Lung (tissue), 11 donors: ENCODE measurements at regions not wholly inside any gene's neighbourhood (a gene's known extent, or its start where the extent isn't known, plus 50 kb on each side); places are given as distances from the start of the nearest gene placed in this dataset.

Source experiments
- ATAC-seq: fragments of 200-7000 bp; cut with Tn5 transposase; one replicate; pipeline ENCODE4 v1.9.1; 2020; ENCODE audit warnings: moderate number of reproducible peaks; ENCODE audit not compliant: insufficient read depth, low FRiP score
- DNase-seq, 3 donors: peaks; one replicate each; pipeline ENCODE4 v3.0.0-alpha.2; 2013 to 2017
- H3K27ac ChIP-seq, 2 donors: one replicate each; pipeline ENCODE4 v1.5.1; 2013; ENCODE audit warnings: mild to moderate bottlenecking in 2 of 2, moderate library complexity in 2 of 2, control low read depth in 1 of 2, inconsistent platforms in 1 of 2, low read depth in 1 of 2, low read length in 1 of 2
- H3K27me3 ChIP-seq, 3 donors: one replicate each; pipeline ENCODE4 v1.5.1; 2013; ENCODE audit warnings: low read length in 2 of 3; ENCODE audit not compliant: control insufficient read depth in 3 of 3, insufficient read depth in 3 of 3
- H3K36me3 ChIP-seq, 4 donors: one replicate each; pipeline ENCODE4 v1.5.1; 2013; ENCODE audit warnings: low read length in 4 of 4, mild to moderate bottlenecking in 1 of 4, moderate library complexity in 1 of 4; ENCODE audit not compliant: control insufficient read depth in 4 of 4, insufficient read depth in 4 of 4
- H3K4me1 ChIP-seq, 5 donors: one replicate each; pipeline ENCODE4 v1.5.1; 2013; ENCODE audit warnings: low read length in 5 of 5, mild to moderate bottlenecking in 2 of 5, moderate library complexity in 1 of 5; ENCODE audit not compliant: control insufficient read depth in 5 of 5, insufficient read depth in 5 of 5
- H3K4me3 ChIP-seq: one replicate; pipeline ENCODE4 v1.5.1; 2013; ENCODE audit warnings: mild to moderate bottlenecking, control low read depth, moderate library complexity
- H3K9ac ChIP-seq, 2 donors: one replicate each; pipeline ENCODE4 v1.5.1; 2013; ENCODE audit warnings: low read length in 2 of 2, control low read depth in 1 of 2; ENCODE audit not compliant: insufficient read depth in 1 of 2
- H3K9me3 ChIP-seq, 4 donors: one replicate each; pipeline ENCODE4 v1.5.1; 2013; ENCODE audit warnings: low read length in 3 of 4, mild to moderate bottlenecking in 1 of 4, moderate library complexity in 1 of 4; ENCODE audit not compliant: control insufficient read depth in 4 of 4, insufficient read depth in 3 of 4
- WGBS, 2 donors: extraction: QIAGEN DNeasy Blood & Tissue Kit; methylation state at CpG; one replicate each; pipeline ENCODE4 v1.1.7; 2013; 5-methylcytosine and 5-hydroxymethylcytosine counted together
- TF ChIP-seq, protein P1 (sequence below): IDR thresholded peaks from 2 replicates; pipeline ENCODE4 v1.5.1; 2012; ENCODE audit warnings: mild to moderate bottlenecking; ENCODE audit errors: control extremely low read depth, extremely low read depth
- donor health status: control.
- donor health status: control.
- donor health status: Bipolar disorder and iron deficiency.
- donor health status: healthy.
- donor health status: DM: yes; HTN: yes; CAD: no.

DNA sequence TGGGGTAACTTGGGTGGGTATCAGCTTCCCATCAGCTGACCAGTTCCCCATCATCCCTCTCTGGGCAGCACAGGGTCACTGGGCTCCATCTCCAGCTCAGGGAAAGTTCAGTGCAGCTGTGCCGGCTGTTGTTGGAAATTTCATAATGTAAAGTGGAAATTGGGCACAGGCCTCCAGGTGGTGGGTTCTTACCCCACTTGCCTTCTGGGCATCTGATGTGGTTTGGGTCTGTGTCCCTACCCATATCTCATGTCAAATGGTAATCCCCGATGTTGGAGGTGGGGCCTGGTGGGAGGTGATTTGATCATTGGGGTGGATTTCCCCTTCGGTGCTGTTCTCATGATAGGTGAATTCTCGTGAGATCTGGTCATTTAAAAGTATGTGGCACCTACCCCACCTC is 59.7 kb upstream of the PSEN2 start:
- no peak overlapping the region for H3K9ac ChIP-seq
- WGBS, 2 donors = 95 to 99% methylated on average over 4 of the region's 4 CpGs
- H3K4me3 ChIP-seq = no peak overlapping the region
- H3K36me3 ChIP-seq = no peaks in the 10 kb centered on the region
- DNase-seq (no peak), ATAC-seq (no peak)
- no peaks in the 10 kb centered on the region for H3K27me3 ChIP-seq
- no peaks in the 10 kb centered on the region for H3K9me3 ChIP-seq
- peaks cover 2 to 15% (median 6%) of the 10 kb centered on the region in 5 donors for H3K4me1 ChIP-seq
- TF ChIP-seq, protein P1, sequence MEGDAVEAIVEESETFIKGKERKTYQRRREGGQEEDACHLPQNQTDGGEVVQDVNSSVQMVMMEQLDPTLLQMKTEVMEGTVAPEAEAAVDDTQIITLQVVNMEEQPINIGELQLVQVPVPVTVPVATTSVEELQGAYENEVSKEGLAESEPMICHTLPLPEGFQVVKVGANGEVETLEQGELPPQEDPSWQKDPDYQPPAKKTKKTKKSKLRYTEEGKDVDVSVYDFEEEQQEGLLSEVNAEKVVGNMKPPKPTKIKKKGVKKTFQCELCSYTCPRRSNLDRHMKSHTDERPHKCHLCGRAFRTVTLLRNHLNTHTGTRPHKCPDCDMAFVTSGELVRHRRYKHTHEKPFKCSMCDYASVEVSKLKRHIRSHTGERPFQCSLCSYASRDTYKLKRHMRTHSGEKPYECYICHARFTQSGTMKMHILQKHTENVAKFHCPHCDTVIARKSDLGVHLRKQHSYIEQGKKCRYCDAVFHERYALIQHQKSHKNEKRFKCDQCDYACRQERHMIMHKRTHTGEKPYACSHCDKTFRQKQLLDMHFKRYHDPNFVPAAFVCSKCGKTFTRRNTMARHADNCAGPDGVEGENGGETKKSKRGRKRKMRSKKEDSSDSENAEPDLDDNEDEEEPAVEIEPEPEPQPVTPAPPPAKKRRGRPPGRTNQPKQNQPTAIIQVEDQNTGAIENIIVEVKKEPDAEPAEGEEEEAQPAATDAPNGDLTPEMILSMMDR = no peak
- no peak overlapping the region for H3K27ac ChIP-seq

DNA sequence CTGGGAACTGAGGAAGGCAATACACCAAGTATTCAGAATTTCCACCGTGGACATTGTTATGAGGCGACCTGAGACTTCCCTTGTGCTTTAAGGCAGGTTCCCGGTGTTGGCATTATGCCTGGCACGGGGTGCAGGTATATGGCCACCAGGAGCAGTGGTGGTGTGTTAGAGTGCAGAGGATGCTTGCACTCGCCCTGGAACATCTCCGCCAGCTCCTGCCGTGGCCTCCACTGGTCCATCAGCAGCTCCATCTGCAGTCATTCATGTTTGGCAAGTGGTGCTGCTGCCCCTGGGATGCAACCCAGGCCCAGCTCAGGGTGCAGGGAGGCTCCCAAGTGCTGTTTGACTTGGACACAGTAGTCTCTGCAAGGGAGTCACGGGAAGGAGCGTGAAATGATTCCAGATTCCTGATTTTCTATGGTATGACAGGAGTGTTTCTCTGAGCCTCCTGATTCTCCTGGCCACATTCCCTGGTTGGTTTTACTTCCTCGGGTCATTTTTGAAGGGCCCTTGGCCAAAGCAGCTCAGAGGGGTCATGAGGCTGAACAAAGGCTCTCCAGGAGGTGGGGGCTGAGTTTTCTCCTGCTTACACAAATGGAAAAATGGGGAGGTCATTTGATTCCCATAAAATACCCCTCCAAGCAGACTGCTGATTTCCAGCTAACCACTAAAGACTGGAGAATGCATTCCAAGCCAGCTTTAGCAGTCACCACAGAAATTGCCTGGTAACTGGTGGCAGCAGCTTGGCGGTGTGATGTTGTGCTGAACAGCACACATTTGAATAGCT is 60.4 kb upstream of the PSEN2 start:
- DNase-seq (no peak), ATAC-seq (no peak)
- 89 to 93% methylated on average over 11 of the region's 11 CpGs for WGBS, 2 donors
- H3K27ac ChIP-seq = no peak overlapping the region
- H3K4me3 ChIP-seq = no peak overlapping the region
- no peak overlapping the region for H3K9ac ChIP-seq
- no peaks in the 10 kb centered on the region for H3K27me3 ChIP-seq
- no peaks in the 10 kb centered on the region for H3K36me3 ChIP-seq
- peaks cover 0 to 9% (median 4%) of the 10 kb centered on the region in 5 donors for H3K4me1 ChIP-seq
- no peaks in the 10 kb centered on the region for H3K9me3 ChIP-seq
- TF ChIP-seq, protein P1 = no peak

DNA sequence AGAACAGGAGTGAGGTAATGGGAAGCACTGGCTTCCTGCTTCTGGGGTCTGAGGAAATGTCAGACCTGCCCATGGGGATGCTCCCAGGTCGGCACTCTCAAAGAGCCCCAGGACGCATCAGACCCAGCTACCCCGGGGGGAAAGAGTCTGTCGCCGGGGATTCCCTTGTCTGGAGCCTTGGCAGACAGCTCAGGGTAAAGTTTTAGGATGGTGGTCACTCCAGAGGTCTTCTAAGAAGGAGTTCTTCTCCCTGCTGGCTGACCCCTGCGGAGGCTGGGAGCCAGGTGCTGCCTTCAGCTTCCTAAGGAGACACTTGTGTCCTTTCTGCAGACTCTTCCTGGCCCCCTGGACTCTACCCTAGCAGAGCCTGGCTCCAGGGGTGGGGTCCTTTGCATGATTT is 61.9 kb upstream of the PSEN2 start:
- 91% methylated on average over 6 of the region's 6 CpGs for WGBS, 2 donors
- ATAC-seq (no peak), DNase-seq (no peak)
- TF ChIP-seq, protein P1 = no peak
- no peak overlapping the region for H3K27ac ChIP-seq
- no peak overlapping the region for H3K9ac ChIP-seq
- no peaks in the 10 kb centered on the region for H3K36me3 ChIP-seq
- H3K9me3 ChIP-seq = no peaks in the 10 kb centered on the region
- no peaks in the 10 kb centered on the region for H3K27me3 ChIP-seq
- H3K4me3 ChIP-seq = no peak overlapping the region
- no peaks in the 10 kb centered on the region for H3K4me1 ChIP-seq

DNA sequence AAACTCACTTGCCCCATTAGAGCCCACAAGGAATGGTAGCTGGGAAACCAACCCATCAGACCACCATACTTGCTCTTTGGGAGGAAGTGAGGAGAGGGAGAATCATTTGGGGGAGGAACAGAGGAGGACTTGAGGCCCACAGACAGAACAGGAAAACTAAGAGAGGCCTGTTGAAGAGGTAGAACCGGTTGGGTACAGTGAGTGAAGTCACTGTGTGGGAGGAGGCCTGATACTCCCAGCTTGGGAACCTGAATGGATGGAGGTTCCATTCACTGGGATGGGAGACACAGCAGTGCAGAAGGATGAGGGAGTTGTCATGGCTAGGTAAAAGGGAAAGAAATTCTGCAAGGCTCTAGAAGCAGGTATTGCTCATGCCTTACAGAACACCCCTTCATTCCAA is 63.4 kb upstream of the PSEN2 start:
- Histone ChIP-seq H3K27ac (no peak overlapping the region), H3K4me3 (no peak overlapping the region), H3K9me3 (no peaks in the 10 kb centered on the region), H3K27me3 (no peaks in the 10 kb centered on the region), H3K36me3 (no peaks in the 10 kb centered on the region), H3K9ac (no peak overlapping the region), H3K4me1 (no peaks in the 10 kb centered on the region)
- 59 to 74% methylated on average over 1 of the region's 1 CpG for WGBS, 2 donors
- ATAC-seq (no peak), DNase-seq (peak in 1 of 3 donors; percentile 28)
- TF ChIP-seq, protein P1 = no peak
